Epithelial cell of esophagus (primary cell): ENCODE measurements at regions not wholly inside any gene's neighbourhood (a gene's known extent, or its start where the extent isn't known, plus 50 kb on each side); places are given as distances from the start of the nearest gene placed in this dataset.
"Not testable (repeated sequence)": the region's sequence is repeated elsewhere in the genome, so short reads cannot be mapped to it uniquely, and the experiment has no call there.

Experiments
- DNase-seq: peaks from one replicate; pipeline ENCODE4 v3.0.0; 2010; ENCODE audit warnings: low read depth
- H3K4me3 ChIP-seq: 2 replicates; pipeline ENCODE4 v1.5.1; 2011; ENCODE audit warnings: mild to moderate bottlenecking, low read length, control low read depth
- TF ChIP-seq, protein P1 (sequence below): IDR thresholded peaks from 2 replicates; pipeline ENCODE4 v1.5.1; 2011; ENCODE audit warnings: low read depth, mild to moderate bottlenecking, low read length, control low read depth, inconsistent platforms; ENCODE audit not compliant: insufficient read depth; ENCODE audit errors: missing control alignments

DNA sequence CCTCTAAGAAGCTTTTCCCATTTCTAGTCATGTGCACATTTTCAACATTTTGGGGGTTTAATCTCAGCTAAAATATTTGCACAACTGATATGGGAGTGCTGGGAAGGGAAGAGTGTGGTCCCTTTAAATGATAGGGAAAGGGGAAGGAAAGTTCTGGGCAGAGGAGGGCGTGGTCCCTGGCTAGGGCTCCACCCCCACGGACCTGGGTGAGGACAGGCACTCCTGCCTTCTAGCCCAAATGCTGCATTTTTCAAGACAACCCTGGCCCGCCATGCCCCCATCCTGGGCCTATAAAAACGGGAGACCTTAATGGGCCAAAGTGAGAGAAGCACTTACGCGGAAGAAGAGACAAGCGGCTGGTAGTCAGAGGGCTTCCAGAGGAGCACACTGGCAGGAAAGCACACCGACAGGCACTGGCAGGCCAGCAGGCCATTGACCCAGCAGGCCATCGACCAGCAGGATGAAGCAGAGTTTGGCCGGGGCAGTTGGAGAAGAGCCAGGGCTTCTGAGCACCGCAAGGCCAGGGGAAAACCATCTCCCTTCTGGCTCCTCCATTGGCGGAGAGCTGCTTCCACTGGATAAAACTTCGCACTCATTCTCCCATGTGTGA is 266.7 kb downstream of the SPRY2 start:
- TF ChIP-seq, protein P1, sequence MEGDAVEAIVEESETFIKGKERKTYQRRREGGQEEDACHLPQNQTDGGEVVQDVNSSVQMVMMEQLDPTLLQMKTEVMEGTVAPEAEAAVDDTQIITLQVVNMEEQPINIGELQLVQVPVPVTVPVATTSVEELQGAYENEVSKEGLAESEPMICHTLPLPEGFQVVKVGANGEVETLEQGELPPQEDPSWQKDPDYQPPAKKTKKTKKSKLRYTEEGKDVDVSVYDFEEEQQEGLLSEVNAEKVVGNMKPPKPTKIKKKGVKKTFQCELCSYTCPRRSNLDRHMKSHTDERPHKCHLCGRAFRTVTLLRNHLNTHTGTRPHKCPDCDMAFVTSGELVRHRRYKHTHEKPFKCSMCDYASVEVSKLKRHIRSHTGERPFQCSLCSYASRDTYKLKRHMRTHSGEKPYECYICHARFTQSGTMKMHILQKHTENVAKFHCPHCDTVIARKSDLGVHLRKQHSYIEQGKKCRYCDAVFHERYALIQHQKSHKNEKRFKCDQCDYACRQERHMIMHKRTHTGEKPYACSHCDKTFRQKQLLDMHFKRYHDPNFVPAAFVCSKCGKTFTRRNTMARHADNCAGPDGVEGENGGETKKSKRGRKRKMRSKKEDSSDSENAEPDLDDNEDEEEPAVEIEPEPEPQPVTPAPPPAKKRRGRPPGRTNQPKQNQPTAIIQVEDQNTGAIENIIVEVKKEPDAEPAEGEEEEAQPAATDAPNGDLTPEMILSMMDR, result no peak
- no peak overlapping the region for H3K4me3 ChIP-seq
- DNase-seq, result no peak

- no peak for DNase-seq
- TF ChIP-seq, protein P1, result no peak
Observed at GRCh38 chr13:80072231-80072630, 268.7 kb downstream of the SPRY2 start.

GRCh38 chr13:80070024-80070703 is 270.8 kb downstream of the SPRY2 start:
- H3K4me3 ChIP-seq, result no peak overlapping the region
- no peak for DNase-seq
- TF ChIP-seq, protein P1, result no peak

More at GRCh38 chr13:80072231-80072630, 268.7 kb downstream of the SPRY2 start:
- no peak overlapping the region for H3K4me3 ChIP-seq

DNA sequence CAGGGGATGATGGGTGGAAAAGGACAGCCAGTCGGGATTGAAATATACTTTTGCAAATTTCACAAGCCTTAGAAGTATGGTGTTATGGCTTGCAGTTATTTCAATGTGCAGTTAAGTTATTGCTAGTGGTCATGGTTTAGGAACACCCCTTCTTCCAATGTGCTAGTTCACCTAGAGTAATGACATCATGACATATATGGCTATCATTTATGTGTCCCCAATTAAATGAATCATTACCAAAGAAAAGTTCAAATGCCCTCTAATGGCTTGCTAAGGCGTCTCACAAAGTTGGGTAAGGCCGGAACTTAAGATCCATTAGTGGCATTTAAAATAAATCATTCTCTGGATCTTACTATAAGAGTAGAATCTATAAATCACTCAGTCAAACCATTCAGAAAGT is 271.6 kb downstream of the SPRY2 start:
- no peak overlapping the region for H3K4me3 ChIP-seq
- DNase-seq, result no peak
- TF ChIP-seq, protein P1, result no peak

DNA sequence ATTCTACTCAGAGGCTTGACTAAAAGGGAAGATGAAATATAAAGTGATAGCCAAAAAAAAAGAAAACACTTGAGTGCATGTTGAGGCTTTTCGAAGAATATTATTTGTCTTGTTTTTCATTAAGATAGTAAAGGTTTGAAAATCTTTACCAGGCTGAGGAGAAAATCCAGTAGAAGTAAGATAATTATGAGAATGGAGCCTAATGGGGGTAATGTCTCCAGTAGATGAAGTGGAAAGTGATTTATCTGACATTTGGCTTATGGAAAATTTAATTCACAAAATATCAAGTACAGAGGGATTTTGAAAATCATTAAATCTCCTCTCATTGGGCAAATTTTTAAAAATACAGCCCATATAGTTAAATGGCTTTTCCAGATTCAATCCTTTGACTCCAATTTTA is 274.9 kb downstream of the SPRY2 start:
- no peak for DNase-seq
- no peak overlapping the region for H3K4me3 ChIP-seq
- TF ChIP-seq, protein P1, result no peak

- peak; percentile 62 for DNase-seq
- H3K4me3 ChIP-seq, result not testable (repeated sequence)
Observed at GRCh38 chr13:80062416-80062815, 278.5 kb downstream of the SPRY2 start.

DNA sequence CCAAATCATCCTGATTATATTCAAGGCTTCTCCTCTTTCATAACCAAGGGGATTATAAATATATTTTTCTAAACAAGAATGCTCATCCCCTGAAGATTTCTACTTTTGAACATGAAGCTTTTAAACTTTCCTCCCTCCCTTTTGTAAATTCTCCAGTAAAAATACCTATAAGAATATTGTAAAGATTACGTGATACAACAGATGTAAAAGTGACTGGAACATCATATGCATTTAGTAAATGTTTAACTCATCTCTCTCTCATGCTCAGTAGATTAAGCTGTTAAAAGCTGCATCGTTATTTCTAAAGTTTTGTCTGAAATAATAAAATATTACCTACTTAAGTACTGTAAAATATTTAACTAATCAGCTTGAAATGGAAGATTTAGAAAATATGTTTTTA is 281.1 kb downstream of the SPRY2 start:
- TF ChIP-seq, protein P1, result no peak
- no peak for DNase-seq

More for the DNA sequence above, 281.1 kb downstream of the SPRY2 start:
- H3K4me3 ChIP-seq, result no peak overlapping the region
